Stomach smooth muscle (tissue), 2 donors: ENCODE measurements at regions not wholly inside any gene's neighbourhood (a gene's known extent, or its start where the extent isn't known, plus 50 kb on each side); places are given as distances from the start of the nearest gene placed in this dataset.

Experiments
- H3K27ac ChIP-seq: one replicate; pipeline ENCODE4 v1.7.0; 2013; ENCODE audit warnings: mild to moderate bottlenecking, low read length, inconsistent platforms
- H3K27me3 ChIP-seq, 2 donors: one replicate each; pipeline ENCODE4 v1.7.0; 2013; ENCODE audit warnings: low read length in 2 of 2; ENCODE audit not compliant: insufficient read depth in 2 of 2, control insufficient read depth in 1 of 2
- H3K36me3 ChIP-seq, 2 donors: one replicate each; pipeline ENCODE4 v1.7.0; 2013; ENCODE audit warnings: low read length in 2 of 2; ENCODE audit not compliant: control insufficient read depth in 2 of 2, insufficient read depth in 2 of 2
- H3K4me1 ChIP-seq: one replicate; pipeline ENCODE4 v1.7.0; 2013; ENCODE audit warnings: low read length; ENCODE audit not compliant: control insufficient read depth, insufficient read depth
- H3K4me3 ChIP-seq, 2 donors: one replicate each; pipeline ENCODE4 v1.7.0; 2013; ENCODE audit warnings: low read length in 2 of 2
- H3K9ac ChIP-seq, 2 donors: one replicate each; pipeline ENCODE4 v1.7.0; 2013; ENCODE audit warnings: low read length in 2 of 2, mild to moderate bottlenecking in 1 of 2
- H3K9me3 ChIP-seq, 2 donors: one replicate each; pipeline ENCODE4 v1.7.0; 2013; ENCODE audit warnings: low read length in 2 of 2; ENCODE audit not compliant: control insufficient read depth in 2 of 2
- donor health status: healthy.
- donor health status: Pancreatic carcinoma.

- Histone ChIP-seq H3K27ac (no peak overlapping the region), H3K4me1 (no peaks in the 10 kb centered on the region), H3K9ac (no peak overlapping the region), H3K4me3 (no peak overlapping the region), H3K36me3 (no peaks in the 10 kb centered on the region), H3K9me3 (no peaks in the 10 kb centered on the region), H3K27me3 (no peaks in the 10 kb centered on the region)
Measured at GRCh38 chr3:106206613-106207012, 337.8 kb upstream of the CBLB start.

DNA sequence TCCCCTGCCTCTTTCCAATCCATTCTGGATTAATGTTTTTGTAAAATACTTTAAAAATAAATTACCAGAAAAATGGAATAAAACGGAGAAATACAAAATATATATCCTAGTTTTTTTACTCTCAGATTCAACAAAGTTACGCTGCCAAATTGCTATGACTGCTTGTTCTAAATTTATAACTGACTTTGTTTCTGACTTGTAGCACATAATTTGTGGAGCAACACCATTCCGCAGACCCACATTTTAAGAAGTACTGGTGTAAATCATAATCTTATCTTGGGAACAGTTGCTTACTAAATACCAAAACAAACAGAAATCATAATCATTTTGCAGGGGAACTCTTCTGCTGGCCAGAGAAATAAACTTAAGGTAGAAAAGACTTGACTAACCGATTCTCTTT is 339.4 kb upstream of the CBLB start:
- H3K9me3 ChIP-seq, result no peaks in the 10 kb centered on the region
- no peak overlapping the region for H3K9ac ChIP-seq
- H3K4me1 ChIP-seq, result no peaks in the 10 kb centered on the region
- H3K27ac ChIP-seq, result no peak overlapping the region
- H3K27me3 ChIP-seq, result no peaks in the 10 kb centered on the region
- no peak overlapping the region for H3K4me3 ChIP-seq
- no peaks in the 10 kb centered on the region for H3K36me3 ChIP-seq

DNA sequence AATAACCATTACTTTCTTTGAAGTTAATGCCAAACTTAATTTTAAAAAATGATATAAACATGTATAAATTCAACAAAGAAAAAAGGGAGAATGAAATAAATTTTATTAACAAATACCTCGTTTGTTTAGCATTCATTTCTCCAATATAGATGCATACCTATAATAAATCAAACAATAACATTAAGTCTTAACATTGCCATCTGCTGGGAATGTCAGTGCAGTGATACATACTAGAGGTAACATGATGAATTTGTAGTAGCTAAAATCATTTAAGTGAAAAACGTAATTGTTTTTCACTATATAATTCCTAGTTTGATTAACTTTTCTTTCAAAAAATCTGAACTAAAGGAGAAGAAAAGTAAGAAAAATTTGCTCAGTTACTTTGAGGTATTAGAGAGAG is 340.2 kb upstream of the CBLB start:
- Histone ChIP-seq H3K9me3 (no peaks in the 10 kb centered on the region), H3K27me3 (no peaks in the 10 kb centered on the region), H3K4me3 (no peak overlapping the region), H3K27ac (no peak overlapping the region), H3K4me1 (no peaks in the 10 kb centered on the region), H3K36me3 (no peaks in the 10 kb centered on the region), H3K9ac (no peak overlapping the region)

DNA sequence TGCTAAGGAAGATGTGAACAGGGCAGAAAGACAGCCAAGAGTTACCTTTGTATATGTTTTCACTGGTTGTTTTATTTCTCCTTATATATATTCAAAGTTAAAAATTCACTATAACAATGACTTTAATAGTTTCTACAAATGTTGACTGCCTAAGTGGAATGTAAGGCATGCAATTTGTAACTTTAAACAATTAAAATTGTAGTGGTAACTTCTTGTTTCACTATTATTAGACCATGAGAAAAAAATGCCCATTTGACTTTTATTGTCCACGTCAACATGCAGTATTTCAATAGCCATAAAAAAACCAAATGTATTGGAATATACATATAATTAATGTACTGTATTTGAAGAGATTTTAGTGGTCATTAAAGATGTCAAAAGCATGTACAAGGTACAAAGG is 340.7 kb upstream of the CBLB start:
- Histone ChIP-seq H3K27ac (no peak overlapping the region), H3K27me3 (no peaks in the 10 kb centered on the region), H3K4me3 (no peak overlapping the region), H3K9ac (no peak overlapping the region), H3K4me1 (no peaks in the 10 kb centered on the region), H3K9me3 (no peaks in the 10 kb centered on the region), H3K36me3 (no peaks in the 10 kb centered on the region)

- H3K9me3 ChIP-seq, result no peaks in the 10 kb centered on the region
- no peaks in the 10 kb centered on the region for H3K4me1 ChIP-seq
- H3K9ac ChIP-seq, result no peak overlapping the region
- no peaks in the 10 kb centered on the region for H3K36me3 ChIP-seq
- H3K27ac ChIP-seq, result no peak overlapping the region
- no peak overlapping the region for H3K4me3 ChIP-seq
- H3K27me3 ChIP-seq, result no peaks in the 10 kb centered on the region
Measured at GRCh38 chr3:106210923-106211322, 342.1 kb upstream of the CBLB start.

- H3K27me3 ChIP-seq, result no peaks in the 10 kb centered on the region
- H3K4me3 ChIP-seq, result no peak overlapping the region
- no peak overlapping the region for H3K9ac ChIP-seq
- no peaks in the 10 kb centered on the region for H3K36me3 ChIP-seq
- H3K4me1 ChIP-seq, result no peaks in the 10 kb centered on the region
- H3K27ac ChIP-seq, result no peak overlapping the region
- H3K9me3 ChIP-seq, result no peaks in the 10 kb centered on the region
Measured at GRCh38 chr3:106212665-106213222, 343.9 kb upstream of the CBLB start.

- no peaks in the 10 kb centered on the region for H3K4me1 ChIP-seq
- H3K27ac ChIP-seq, result no peak overlapping the region
- no peak overlapping the region for H3K4me3 ChIP-seq
- H3K9ac ChIP-seq, result no peak overlapping the region
- no peaks in the 10 kb centered on the region for H3K36me3 ChIP-seq
- no peaks in the 10 kb centered on the region for H3K9me3 ChIP-seq
- H3K27me3 ChIP-seq, result no peaks in the 10 kb centered on the region
Measured at GRCh38 chr3:106213954-106214353, 345.1 kb upstream of the CBLB start.

GRCh38 chr3:106214641-106215040 is 345.8 kb upstream of the CBLB start:
- H3K4me1 ChIP-seq, result no peaks in the 10 kb centered on the region
- H3K9me3 ChIP-seq, result no peaks in the 10 kb centered on the region
- H3K36me3 ChIP-seq, result no peaks in the 10 kb centered on the region
- H3K9ac ChIP-seq, result no peak overlapping the region
- no peak overlapping the region for H3K27ac ChIP-seq
- no peaks in the 10 kb centered on the region for H3K27me3 ChIP-seq
- H3K4me3 ChIP-seq, result no peak overlapping the region

- H3K9me3 ChIP-seq, result no peaks in the 10 kb centered on the region
- H3K9ac ChIP-seq, result no peak overlapping the region
- H3K4me3 ChIP-seq, result no peak overlapping the region
- H3K4me1 ChIP-seq, result no peaks in the 10 kb centered on the region
- no peak overlapping the region for H3K27ac ChIP-seq
- H3K27me3 ChIP-seq, result no peaks in the 10 kb centered on the region
- no peaks in the 10 kb centered on the region for H3K36me3 ChIP-seq
Measured at GRCh38 chr3:106215047-106215446, 346.2 kb upstream of the CBLB start.

- Histone ChIP-seq H3K4me3 (no peak overlapping the region), H3K4me1 (no peaks in the 10 kb centered on the region), H3K27me3 (no peaks in the 10 kb centered on the region), H3K9ac (no peak overlapping the region), H3K36me3 (no peaks in the 10 kb centered on the region), H3K9me3 (no peaks in the 10 kb centered on the region), H3K27ac (no peak overlapping the region)
Measured at GRCh38 chr3:106217745-106218144, 348.9 kb upstream of the CBLB start.

GRCh38 chr3:106227068-106227467 is 358.3 kb upstream of the CBLB start:
- Histone ChIP-seq H3K9me3 (no peaks in the 10 kb centered on the region), H3K36me3 (no peaks in the 10 kb centered on the region), H3K27me3 (no peaks in the 10 kb centered on the region), H3K4me1 (no peaks in the 10 kb centered on the region), H3K27ac (no peak overlapping the region), H3K9ac (no peak overlapping the region), H3K4me3 (no peak overlapping the region)
